Left renal pelvis (tissue), 4 donors: ENCODE measurements at regions not wholly inside any gene's neighbourhood (a gene's known extent, or its start where the extent isn't known, plus 50 kb on each side); places are given as distances from the start of the nearest gene placed in this dataset.
"Not testable (repeated sequence)": the region's sequence is repeated elsewhere in the genome, so short reads cannot be mapped to it uniquely, and the experiment has no call there.

Experiments
- DNase-seq, 4 donors: peaks; one replicate each; pipeline ENCODE4 v3.0.0-alpha.2; 2013; ENCODE audit warnings: low read depth in 4 of 4, low spot score in 3 of 4

DNA sequence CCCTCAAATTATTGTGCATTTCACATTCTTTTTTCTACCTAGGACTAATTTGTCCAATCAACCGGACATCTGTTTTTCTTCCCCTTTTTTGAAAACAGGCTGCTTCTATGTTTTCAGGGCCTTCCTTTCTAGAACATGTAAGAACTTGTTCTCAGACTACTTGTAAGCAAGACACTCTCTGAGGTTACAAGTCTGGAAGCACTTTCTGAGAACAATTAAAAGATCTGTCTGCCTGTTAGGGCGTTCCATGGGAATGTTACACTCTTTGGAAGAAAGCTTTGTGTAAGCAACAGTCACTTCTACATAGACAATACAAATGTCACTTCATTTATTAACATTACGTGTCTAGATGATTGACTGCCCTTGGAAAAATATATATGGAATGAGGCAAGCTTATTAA lies 50.9 kb upstream of the HSPB3 start:
- no peak for DNase-seq

GRCh38 chr5:54403885-54404416 lies 51.5 kb upstream of the HSPB3 start:
- DNase-seq: no peak

- DNase-seq: no peak
Observed at GRCh38 chr5:54403121-54403520, 52.4 kb upstream of the HSPB3 start.

DNA sequence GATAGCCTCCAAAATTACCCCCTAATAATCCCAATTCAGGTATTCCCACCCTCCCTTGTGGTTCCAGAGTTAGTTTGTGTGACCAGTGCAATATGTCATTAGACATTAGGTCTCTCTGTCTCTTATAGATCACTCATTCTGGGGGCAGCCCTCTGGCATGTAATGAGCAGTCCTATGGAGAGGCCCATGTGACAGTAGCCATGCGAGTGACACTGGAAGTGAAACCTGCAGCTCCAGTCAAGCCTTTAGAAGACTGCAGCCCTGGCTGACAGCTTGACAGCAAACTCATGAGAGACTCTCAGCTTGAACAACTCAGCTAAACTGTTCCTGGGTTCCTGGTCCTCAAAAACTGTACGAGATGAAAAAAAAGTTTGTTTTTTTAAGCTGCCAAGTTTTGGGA lies 54.0 kb upstream of the HSPB3 start:
- DNase-seq: no peak

DNA sequence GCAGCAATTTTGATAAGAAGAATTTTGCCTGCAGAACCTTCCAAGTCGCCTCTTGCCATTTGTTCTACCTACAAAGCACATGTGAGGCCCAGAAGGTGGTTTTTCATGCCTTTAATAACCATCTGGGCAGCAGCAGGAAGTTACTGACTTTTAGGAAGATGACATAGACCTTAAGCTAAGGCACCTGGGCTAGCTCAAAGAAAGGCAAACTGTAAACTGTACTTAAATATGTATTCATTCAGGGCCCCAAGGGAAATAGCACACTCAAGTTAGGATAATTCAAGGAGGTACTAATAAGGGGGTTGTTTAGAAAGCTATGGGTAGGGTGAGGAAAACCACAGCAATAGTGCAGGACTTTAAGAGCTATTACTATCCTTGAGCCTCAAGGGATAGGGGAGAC lies 57.3 kb upstream of the HSPB3 start:
- DNase-seq: no peak

GRCh38 chr5:54397420-54397819 lies 58.1 kb upstream of the HSPB3 start:
- DNase-seq: no peak

- DNase-seq: not testable (repeated sequence)
Observed at GRCh38 chr5:54393007-54393406, 62.5 kb upstream of the HSPB3 start.

DNA sequence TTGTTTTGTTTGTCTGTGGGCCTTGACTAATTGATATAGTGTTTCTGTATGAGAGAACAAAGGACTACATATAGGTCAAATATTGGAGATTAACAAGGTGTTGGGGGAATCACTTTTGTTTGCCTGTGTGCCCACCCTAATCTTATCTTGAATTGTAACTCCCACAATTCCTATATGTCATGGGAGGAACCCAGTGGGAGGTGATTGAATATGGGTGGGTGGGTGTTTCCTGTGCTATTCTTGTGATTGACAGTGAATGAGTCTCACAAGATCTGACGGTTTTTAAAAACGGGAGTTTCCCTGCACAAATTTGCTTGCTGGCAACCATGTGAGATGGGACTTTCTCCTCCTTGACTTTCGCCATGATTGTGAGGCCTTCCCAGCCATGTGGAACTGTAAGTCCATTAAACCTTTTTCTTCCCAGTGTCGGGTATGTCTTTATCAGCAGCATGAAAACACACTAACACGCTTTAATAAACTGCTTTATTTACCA lies 64.9 kb upstream of the HSPB3 start:
- DNase-seq: no peak

GRCh38 chr5:54390015-54390414 lies 65.5 kb upstream of the HSPB3 start:
- peak in 3 of 4 donors; percentile 8 to 39 (median 32) for DNase-seq

DNA sequence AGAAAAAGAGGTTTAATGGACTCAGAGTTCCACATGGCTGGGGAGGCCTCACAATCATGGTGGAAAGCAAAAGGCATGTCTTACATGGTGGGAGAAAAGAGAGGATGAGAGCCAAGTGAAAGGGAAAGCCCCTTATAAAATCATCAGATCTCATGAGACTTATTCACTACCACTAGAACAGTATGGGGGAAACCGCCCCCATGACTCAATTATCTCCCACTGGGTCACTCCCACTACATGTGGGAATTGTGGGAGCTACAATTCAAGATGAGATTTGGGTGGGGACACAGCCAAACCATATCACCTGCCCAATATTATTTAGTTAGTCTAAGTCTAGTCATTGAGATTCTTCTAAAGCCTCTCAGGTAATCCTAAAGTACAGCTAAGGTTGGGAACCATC lies 66.1 kb upstream of the HSPB3 start:
- DNase-seq: not testable (repeated sequence)

DNA sequence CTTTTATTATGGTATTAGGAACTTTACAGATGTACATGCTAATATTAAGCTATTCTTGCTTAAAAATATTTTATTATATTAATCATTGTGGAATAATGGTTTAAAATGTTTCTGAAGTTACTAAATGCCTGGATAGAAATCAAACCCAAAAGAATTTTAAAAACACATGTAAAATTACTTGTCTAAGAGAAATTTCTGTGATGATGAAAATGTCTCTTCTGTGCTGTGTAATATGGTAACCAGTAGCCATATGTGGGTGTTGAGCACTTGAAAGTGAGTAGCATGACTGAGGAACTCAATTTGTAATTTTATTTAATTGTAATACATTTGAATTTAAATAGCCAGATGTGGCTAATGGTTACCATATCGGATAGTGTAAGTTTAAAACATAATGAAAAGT lies 66.7 kb upstream of the HSPB3 start:
- DNase-seq: no peak

DNA sequence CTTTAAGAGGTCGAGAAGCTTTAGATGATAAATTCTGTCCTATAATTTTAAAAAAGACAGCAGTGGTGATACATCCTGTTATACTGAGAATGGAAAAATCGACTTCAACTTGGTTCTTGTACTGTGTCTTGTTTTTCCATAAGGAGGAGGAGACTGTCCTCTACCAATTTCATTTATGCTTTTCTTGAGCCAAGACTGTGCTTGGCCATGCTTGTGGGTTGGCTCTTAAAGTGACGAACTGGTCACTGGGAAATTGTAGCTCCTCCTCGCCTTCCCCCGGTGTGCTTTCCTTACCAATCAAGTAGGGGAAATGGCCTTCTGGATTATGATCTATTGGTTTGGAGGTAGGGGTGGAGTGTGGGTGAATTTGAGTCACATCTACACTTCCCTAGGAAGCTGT lies 67.1 kb upstream of the HSPB3 start:
- DNase-seq: no peak

- no peak for DNase-seq
Observed at GRCh38 chr5:54387659-54388232, 67.8 kb upstream of the HSPB3 start.

DNA sequence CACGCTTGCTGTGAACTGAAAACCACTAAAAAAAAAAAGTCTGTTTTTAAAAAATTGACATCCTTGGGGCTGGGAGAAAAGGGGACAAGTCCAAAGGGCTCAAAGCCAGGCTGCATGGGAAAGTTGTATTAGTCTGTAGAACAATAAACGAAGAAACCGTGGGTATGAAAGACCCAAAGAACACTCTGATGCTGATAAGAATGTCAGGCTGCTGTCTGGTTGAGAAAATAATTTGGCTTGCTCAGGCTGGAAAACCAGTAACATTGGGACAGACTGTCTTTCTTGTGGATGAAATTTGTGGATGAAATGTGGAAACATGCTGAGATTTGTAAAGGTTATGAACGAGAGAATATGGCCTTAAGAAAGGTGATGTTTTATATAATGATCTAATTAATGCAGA lies 68.5 kb upstream of the HSPB3 start:
- DNase-seq: no peak

- no peak for DNase-seq
Observed at GRCh38 chr5:54385994-54386393, 69.5 kb upstream of the HSPB3 start.

- no peak for DNase-seq
Observed at GRCh38 chr5:54384356-54384933, 71.1 kb upstream of the HSPB3 start.

DNA sequence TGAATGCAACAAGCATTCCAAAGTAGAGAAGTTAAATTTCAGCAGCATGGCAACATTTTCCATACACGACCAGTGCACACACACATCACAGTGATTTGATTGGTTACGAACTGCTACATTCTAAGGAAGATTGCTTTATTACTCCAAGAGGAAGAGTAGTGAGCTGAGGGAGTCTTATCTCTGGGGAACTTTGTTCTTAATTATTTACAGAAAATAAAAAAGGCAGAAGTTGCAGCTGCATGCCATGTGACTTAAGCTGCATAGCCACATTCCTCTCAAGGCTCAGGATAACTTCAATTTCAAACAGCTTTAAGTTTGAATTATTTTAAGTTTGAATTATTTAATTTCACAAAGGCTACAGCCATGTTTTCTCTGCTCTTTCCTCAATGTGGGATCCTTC lies 71.6 kb upstream of the HSPB3 start:
- DNase-seq: no peak

- DNase-seq: no peak
Observed at GRCh38 chr5:54383225-54383901, 72.1 kb upstream of the HSPB3 start.

DNA sequence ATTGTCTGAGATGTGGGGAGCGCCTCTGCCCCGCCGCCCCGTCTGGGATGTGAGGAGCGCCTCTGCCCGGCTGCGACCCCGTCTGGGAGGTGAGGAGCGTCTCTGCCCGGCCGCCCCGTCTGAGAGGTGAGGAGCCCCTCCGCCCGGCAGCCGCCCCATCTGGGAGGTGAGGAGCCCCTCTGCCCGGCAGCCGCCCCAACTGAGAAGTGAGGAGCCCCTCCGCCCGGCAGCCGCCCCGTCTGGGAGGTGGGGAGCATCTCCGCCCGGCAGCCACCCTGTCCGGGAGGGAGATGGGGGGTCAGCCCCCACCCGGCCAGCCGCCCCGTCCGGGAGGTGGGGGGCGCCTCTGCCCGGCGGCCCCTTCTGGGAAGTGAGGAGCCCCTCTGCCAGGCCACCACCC lies 70.9 kb upstream of the ARL15 start:
- DNase-seq: not testable (repeated sequence)

DNA sequence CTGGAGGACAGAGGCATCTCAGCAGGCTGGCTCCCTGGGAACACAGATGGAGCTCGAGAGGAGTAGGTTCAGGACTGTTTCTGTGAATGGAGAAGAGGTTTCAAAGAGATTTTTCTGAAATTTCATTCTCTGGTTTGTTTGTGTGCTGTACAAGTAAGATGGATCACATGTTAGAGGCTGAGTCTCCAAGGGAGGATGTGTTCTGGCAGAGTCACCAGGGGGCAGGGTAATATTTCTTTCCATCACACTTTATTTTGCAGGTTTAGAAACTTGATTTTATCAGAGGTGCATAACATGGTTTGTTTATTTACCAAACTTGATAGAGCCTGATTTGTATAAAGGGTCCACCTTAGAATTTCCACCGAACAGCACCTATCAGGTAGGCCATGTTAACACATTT lies 69.2 kb upstream of the ARL15 start:
- DNase-seq: no peak

DNA sequence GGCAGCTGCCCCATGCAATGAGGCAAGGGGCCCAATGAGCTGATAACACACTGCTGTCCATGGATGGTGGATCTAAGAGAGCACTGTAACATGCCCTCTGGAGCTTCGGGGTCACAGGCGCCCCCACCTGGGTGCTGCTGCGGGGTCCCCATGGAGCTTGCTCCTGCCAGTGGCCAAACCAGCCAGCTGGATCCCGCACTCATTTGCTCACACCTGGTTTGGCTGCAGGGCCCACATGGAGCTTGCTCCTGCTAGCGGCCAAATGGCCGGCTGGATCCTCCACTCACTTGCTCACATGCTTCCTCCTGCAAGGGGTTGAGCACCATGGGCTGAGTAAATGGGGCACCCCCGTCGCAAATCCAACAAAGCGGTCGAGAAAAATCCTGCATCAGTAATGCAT lies 68.3 kb upstream of the ARL15 start:
- no peak for DNase-seq

DNA sequence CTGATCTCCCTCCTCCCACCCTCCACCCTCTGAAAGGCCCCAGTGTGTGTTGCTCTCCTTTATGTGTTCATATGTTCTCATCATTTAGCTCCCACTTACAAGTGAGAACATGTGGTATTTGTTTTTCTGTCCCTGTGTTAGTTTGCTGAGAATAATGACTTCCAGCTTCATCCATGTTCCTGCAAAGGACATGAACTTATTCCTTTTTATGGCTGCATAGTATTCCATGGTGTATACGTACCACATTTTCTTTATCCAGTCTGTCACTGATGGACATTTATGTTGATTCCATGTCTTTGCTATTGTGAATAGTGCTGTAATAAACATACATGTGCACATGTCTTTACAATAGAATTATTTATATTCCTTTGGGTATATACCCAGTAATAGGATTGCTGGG lies 67.0 kb upstream of the ARL15 start:
- DNase-seq: not testable (repeated sequence)
